BE2C (cell line): ENCODE measurements at regions not wholly inside any gene's neighbourhood (a gene's known extent, or its start where the extent isn't known, plus 50 kb on each side); places are given as distances from the start of the nearest gene placed in this dataset.

Experiments
- DNase-seq: peaks from one replicate; pipeline ENCODE4 v3.0.0-alpha.2; 2020
- H3K27me3 ChIP-seq: fragments of 250-450 bp; sonication (Bioruptor Pico); 2 replicates; pipeline ENCODE4 v1.5.1; 2020; ENCODE audit warnings: mild to moderate bottlenecking
- H3K36me3 ChIP-seq: fragments of 250-450 bp; sonication (Bioruptor Pico); 2 replicates; pipeline ENCODE4 v1.5.1; 2020; ENCODE audit warnings: mild to moderate bottlenecking
- H3K4me1 ChIP-seq: fragments of 250-450 bp; sonication (Bioruptor Pico); 2 replicates; pipeline ENCODE4 v1.5.1; 2020
- H3K4me3 ChIP-seq: 2 replicates; pipeline ENCODE4 v1.5.1; 2011; ENCODE audit warnings: low read depth, low read length
- H3K9me3 ChIP-seq: fragments of 250-450 bp; sonication (Bioruptor Pico); 2 replicates; pipeline ENCODE4 v1.5.1; 2020
- TF ChIP-seq, protein P1 (sequence below): IDR thresholded peaks from 2 replicates; pipeline ENCODE4 v1.5.1; 2012; ENCODE audit warnings: mild to moderate bottlenecking, low read depth, low read length

DNA sequence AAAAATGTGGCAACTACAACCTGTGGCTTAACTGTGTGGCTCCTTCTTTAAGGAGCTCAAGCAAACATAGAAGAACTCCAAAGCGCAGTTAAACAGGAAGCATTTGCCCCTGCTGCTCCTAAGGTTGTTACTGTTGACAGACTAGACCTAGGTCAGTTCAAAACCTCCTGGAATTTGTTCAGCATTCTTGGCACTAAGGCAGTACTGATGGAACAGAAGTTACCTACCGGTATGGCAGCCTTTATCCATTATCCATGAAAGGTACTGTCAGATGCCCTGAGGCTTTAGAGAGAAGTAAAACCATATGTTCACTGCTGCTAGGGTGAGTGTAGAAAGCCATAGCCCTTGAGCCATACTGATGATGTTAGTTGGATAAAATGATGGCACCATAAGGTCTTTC, 916.5 kb upstream of the FAT3 start:
- Histone ChIP-seq H3K4me3 (no peak overlapping the region), H3K9me3 (no peaks in the 10 kb centered on the region), H3K36me3 (no peaks in the 10 kb centered on the region), H3K4me1 (no peaks in the 10 kb centered on the region; the same call in 1 of the 2 replicates), H3K27me3 (no peaks in the 10 kb centered on the region)
- no peak for DNase-seq
- TF ChIP-seq, protein P1, sequence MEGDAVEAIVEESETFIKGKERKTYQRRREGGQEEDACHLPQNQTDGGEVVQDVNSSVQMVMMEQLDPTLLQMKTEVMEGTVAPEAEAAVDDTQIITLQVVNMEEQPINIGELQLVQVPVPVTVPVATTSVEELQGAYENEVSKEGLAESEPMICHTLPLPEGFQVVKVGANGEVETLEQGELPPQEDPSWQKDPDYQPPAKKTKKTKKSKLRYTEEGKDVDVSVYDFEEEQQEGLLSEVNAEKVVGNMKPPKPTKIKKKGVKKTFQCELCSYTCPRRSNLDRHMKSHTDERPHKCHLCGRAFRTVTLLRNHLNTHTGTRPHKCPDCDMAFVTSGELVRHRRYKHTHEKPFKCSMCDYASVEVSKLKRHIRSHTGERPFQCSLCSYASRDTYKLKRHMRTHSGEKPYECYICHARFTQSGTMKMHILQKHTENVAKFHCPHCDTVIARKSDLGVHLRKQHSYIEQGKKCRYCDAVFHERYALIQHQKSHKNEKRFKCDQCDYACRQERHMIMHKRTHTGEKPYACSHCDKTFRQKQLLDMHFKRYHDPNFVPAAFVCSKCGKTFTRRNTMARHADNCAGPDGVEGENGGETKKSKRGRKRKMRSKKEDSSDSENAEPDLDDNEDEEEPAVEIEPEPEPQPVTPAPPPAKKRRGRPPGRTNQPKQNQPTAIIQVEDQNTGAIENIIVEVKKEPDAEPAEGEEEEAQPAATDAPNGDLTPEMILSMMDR = no peak

GRCh38 chr11:91305402-91305801, 919.2 kb upstream of the FAT3 start:
- Histone ChIP-seq H3K36me3 (no peaks in the 10 kb centered on the region), H3K27me3 (no peaks in the 10 kb centered on the region), H3K4me3 (no peak overlapping the region), H3K4me1 (peaks cover 4% of the 10 kb centered on the region), H3K9me3 (no peaks in the 10 kb centered on the region)
- TF ChIP-seq, protein P1 = no peak
- no peak for DNase-seq

- no peaks in the 10 kb centered on the region for H3K27me3 ChIP-seq
- H3K4me3 ChIP-seq = no peak overlapping the region
- H3K36me3 ChIP-seq = no peaks in the 10 kb centered on the region
- H3K4me1 ChIP-seq = peaks cover 4% of the 10 kb centered on the region
- DNase-seq = no peak
- TF ChIP-seq, protein P1 = no peak
- no peaks in the 10 kb centered on the region for H3K9me3 ChIP-seq
Observed at GRCh38 chr11:91303749-91304148, 920.9 kb upstream of the FAT3 start.

- DNase-seq = no peak
- TF ChIP-seq, protein P1 = no peak
- peaks cover 4% of the 10 kb centered on the region; the same call in 1 of the 2 replicates for H3K4me1 ChIP-seq
- H3K36me3 ChIP-seq = no peaks in the 10 kb centered on the region
- H3K9me3 ChIP-seq = no peaks in the 10 kb centered on the region
- no peak overlapping the region for H3K4me3 ChIP-seq
- H3K27me3 ChIP-seq = no peaks in the 10 kb centered on the region
Observed at GRCh38 chr11:91299980-91300379, 924.6 kb upstream of the FAT3 start.

DNA sequence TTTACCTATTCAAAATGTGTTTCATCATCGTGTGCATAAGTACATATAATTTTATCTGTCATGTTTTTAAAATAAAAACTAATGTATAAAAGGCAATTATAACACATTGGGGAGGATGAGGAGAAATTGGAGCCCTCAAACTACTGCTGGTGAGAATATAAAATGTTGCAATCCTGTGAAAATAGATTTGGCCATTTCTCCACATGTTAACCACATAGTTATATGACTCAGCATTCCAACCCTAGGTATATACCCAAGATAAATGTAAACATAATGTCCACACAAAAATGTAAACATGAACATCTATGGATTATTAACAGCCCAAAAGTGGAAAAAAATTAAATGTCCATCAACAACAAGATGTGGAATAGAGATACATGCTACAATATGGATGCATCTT, 928.0 kb upstream of the FAT3 start:
- DNase-seq = no peak
- TF ChIP-seq, protein P1 = no peak
- H3K27me3 ChIP-seq = no peaks in the 10 kb centered on the region
- no peak overlapping the region for H3K4me3 ChIP-seq
- no peaks in the 10 kb centered on the region for H3K36me3 ChIP-seq
- H3K4me1 ChIP-seq = no peaks in the 10 kb centered on the region
- no peaks in the 10 kb centered on the region for H3K9me3 ChIP-seq

GRCh38 chr11:91295591-91295990, 929.0 kb upstream of the FAT3 start:
- TF ChIP-seq, protein P1 = no peak
- H3K4me1 ChIP-seq = no peaks in the 10 kb centered on the region
- no peaks in the 10 kb centered on the region for H3K9me3 ChIP-seq
- no peaks in the 10 kb centered on the region for H3K27me3 ChIP-seq
- no peak for DNase-seq
- no peak overlapping the region for H3K4me3 ChIP-seq
- H3K36me3 ChIP-seq = no peaks in the 10 kb centered on the region
